Lower leg skin (tissue), 4 donors: ENCODE measurements at regions not wholly inside any gene's neighbourhood (a gene's known extent, or its start where the extent isn't known, plus 50 kb on each side); places are given as distances from the start of the nearest gene placed in this dataset.

Source experiments
- DNase-seq, 2 donors: peaks; one replicate each; pipeline ENCODE4 v3.0.0-alpha.2; 2019; ENCODE audit warnings: low spot score in 2 of 2
- H3K4me3 ChIP-seq: fragments of 200-600 bp; sonication (generic); 2 replicates; pipeline ENCODE4 v1.5.1; 2017; ENCODE audit warnings: mild to moderate bottlenecking, low read depth; ENCODE audit not compliant: poor library complexity, severe bottlenecking
- POLR2A ChIP-seq, 2 donors: fragments of 450-650 bp; IDR thresholded peaks; one replicate each; pipeline ENCODE4 v1.6.1; 2016 to 2017; ENCODE audit warnings: antibody characterized with exemption in 2 of 2, mild to moderate bottlenecking in 1 of 2, moderate library complexity in 1 of 2
- WGBS, 2 donors: methylation state at CpG; one replicate each; pipeline ENCODE4 v1.1.5; 2018; 5-methylcytosine and 5-hydroxymethylcytosine counted together
- intact Hi-C: fragments of 100-400 bp; cut with DNase I; formaldehyde crosslinking; loops from one replicate; pipeline ENCODE4 v1.15.0; 2023; ENCODE audit warnings: low total_unique reads
- TF ChIP-seq, protein P1 (sequence below), 3 donors: fragments of 450-650 bp; IDR thresholded peaks; one replicate each; pipeline ENCODE4 v1.5.1; 2016; ENCODE audit warnings: antibody characterized with exemption in 3 of 3, mild to moderate bottlenecking in 3 of 3, moderate library complexity in 2 of 3

DNA sequence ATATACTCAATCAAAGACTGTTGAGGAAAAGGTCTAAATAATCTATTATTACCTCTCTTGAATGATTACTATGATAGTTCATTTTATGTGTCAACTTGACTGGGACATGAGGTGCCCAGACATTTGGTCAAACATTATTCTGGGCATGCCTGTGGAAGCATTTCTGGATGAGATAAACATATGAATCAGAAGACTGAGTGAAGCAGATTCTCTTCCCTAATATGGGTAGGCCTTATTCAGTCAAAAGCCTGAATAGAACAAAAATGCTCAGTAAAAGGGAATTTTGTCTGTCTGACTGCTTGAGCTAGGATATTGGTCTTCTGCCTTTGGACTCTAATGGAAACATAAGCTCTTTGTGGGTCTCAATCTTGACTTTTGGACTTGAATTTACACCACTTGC, 73.3 kb upstream of the SOX13 start:
- H3K4me3 ChIP-seq, result no peak overlapping the region
- TF ChIP-seq POLR2A (IDR thresholded peaks at IDR 0.05), result no peak
- TF ChIP-seq, protein P1, sequence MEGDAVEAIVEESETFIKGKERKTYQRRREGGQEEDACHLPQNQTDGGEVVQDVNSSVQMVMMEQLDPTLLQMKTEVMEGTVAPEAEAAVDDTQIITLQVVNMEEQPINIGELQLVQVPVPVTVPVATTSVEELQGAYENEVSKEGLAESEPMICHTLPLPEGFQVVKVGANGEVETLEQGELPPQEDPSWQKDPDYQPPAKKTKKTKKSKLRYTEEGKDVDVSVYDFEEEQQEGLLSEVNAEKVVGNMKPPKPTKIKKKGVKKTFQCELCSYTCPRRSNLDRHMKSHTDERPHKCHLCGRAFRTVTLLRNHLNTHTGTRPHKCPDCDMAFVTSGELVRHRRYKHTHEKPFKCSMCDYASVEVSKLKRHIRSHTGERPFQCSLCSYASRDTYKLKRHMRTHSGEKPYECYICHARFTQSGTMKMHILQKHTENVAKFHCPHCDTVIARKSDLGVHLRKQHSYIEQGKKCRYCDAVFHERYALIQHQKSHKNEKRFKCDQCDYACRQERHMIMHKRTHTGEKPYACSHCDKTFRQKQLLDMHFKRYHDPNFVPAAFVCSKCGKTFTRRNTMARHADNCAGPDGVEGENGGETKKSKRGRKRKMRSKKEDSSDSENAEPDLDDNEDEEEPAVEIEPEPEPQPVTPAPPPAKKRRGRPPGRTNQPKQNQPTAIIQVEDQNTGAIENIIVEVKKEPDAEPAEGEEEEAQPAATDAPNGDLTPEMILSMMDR (IDR thresholded peaks at IDR 0.05), result no peak
- intact Hi-C loops, result no loop called here

DNA sequence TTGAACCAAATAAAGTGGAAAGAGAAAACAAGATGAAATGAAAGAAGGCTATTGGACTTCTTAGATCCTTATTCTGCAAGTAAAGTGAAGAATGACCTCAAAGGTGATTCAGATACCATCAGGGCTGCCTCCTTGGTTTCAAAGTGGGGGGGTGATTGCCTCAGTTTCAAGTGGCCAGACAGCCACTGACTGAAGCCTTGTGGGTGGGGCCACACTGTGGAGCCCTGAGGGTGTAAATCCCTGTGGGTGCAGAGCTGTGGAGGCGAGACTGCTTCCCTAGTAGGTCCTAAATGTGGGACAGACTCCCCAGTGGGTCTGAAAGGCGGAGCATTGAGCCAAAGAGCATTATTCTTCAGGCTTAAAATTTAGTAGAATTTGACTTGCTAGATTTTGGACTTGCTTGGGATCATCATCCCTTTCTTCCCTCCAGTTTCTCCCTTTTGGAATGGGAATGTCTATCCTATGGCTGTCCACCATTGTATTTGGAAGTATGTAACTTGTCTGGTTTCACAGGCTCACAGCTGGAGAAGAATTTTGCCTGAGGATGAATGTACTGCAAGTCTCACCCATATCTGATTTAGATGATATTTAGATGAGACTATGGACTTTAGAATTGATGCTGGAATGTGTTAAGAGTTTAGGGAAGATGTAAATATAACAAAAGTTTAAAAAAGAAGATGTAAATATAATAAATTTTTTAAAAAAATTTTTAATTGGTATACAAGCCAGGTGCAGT, 71.6 kb upstream of the SOX13 start:
- WGBS, 2 donors, result 92 to 93% methylated on average over 2 of the region's 2 CpGs
- TF ChIP-seq, protein P1 (IDR thresholded peaks at IDR 0.05), result no peak
- TF ChIP-seq POLR2A (IDR thresholded peaks at IDR 0.05), result no peak
- intact Hi-C loops, result no loop called here

More for the DNA sequence above, 73.3 kb upstream of the SOX13 start:
- no peak for DNase-seq

DNA sequence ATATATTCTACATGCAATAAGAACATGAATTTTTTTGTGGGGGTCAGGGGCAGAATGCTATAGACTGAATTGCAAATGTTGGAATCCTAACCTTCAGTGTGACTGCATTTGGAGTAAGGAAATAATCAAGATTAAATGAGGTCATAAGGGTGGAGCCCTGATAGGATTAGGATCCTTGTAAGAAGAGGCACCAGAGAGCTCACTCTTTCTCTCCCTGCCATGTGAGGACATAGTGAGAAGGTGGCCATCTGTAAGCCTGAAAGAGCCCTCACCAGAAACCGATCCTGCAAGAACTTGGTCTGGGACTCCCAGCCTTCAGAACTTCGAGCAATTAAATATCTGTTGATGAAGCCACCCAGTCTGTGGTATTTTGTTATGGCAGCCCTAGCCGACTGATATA, 70.3 kb upstream of the SOX13 start:
- no peak for DNase-seq
- 60 to 87% methylated on average over 3 of the region's 3 CpGs for WGBS, 2 donors
- no peak overlapping the region for H3K4me3 ChIP-seq
- intact Hi-C loops, result no loop called here
- TF ChIP-seq, protein P1 (IDR thresholded peaks at IDR 0.05), result no peak
- TF ChIP-seq POLR2A (IDR thresholded peaks at IDR 0.05), result no peak

More for the DNA sequence above, 71.6 kb upstream of the SOX13 start:
- no peak overlapping the region for H3K4me3 ChIP-seq
- DNase-seq, result no peak

- DNase-seq, result no peak
- 55 to 67% methylated on average over 1 of the region's 1 CpG for WGBS, 2 donors
- intact Hi-C loops, result no loop called here
- no peak overlapping the region for H3K4me3 ChIP-seq
- TF ChIP-seq POLR2A (IDR thresholded peaks at IDR 0.05), result no peak
- TF ChIP-seq, protein P1 (IDR thresholded peaks at IDR 0.05), result no peak
Observed at GRCh38 chr1:204003536-204003935, 69.4 kb upstream of the SOX13 start.

DNA sequence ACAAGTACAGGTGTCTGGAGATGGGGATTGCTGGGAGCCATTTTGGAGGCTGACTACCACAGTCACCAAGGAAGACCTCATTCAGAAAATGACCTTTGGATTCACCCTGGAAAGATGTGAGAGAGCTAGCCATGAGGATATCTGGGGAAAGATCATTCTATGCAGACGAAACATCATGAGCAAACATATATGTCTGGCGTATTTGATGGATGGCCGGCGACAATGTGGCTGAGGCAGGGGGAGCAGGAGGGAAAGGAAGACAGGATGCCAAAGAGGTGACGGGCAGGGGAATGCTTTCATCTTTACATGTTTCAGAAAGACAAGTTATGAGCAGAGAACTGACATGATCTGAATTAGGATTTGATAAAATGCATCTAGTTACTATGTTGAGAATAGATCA, 61.5 kb upstream of the SOX13 start:
- 71% methylated on average over 5 of the region's 5 CpGs for WGBS, 2 donors
- TF ChIP-seq POLR2A (IDR thresholded peaks at IDR 0.05), result no peak
- TF ChIP-seq, protein P1 (IDR thresholded peaks at IDR 0.05), result no peak
- intact Hi-C loops, result no loop called here
- no peak for DNase-seq
- no peak overlapping the region for H3K4me3 ChIP-seq

DNA sequence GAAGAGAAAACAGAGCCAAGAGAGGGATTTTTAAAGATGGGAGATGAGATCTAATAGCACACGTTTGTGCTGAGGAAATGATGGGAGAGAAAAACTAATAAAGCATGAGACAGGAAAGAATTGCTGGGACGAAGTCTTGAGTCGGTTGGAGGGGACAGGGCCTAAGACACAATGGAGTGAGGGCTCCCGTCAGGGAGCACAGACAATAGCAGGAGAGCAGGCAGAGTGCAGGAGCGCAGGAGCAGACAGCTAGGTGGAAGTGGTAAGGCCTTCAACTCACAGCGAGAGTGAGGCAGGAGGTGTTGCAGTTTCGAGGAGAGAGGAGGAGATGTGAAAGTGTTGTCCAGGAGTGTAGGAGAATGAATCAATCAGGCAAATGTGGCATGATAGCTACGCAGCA, 59.9 kb upstream of the SOX13 start:
- DNase-seq, result no peak
- TF ChIP-seq, protein P1 (IDR thresholded peaks at IDR 0.05), result no peak
- TF ChIP-seq POLR2A (IDR thresholded peaks at IDR 0.05), result no peak
- intact Hi-C loops, result no loop called here
- H3K4me3 ChIP-seq, result no peak overlapping the region
- 73 to 76% methylated on average over 8 of the region's 8 CpGs for WGBS, 2 donors
